Kidney epithelial cell (primary cell): ENCODE measurements at regions not wholly inside any gene's neighbourhood (a gene's known extent, or its start where the extent isn't known, plus 50 kb on each side); places are given as distances from the start of the nearest gene placed in this dataset.

Source experiments
- DNase-seq: peaks from one replicate; pipeline ENCODE4 v3.0.0-alpha.2; 2010; ENCODE audit warnings: low read depth
- H3K27me3 ChIP-seq: 2 replicates; pipeline ENCODE4 v1.6.0; 2011; ENCODE audit warnings: low read length; ENCODE audit not compliant: control insufficient read depth, insufficient read depth
- H3K36me3 ChIP-seq: 2 replicates; pipeline ENCODE4 v1.5.1; 2011; ENCODE audit warnings: low read length; ENCODE audit not compliant: control insufficient read depth, insufficient read depth
- H3K4me3 ChIP-seq: 2 replicates; pipeline ENCODE4 v1.5.1; 2011; ENCODE audit warnings: low read depth, mild to moderate bottlenecking, control low read depth, low read length
- TF ChIP-seq, protein P1 (sequence below): IDR thresholded peaks from 2 replicates; pipeline ENCODE4 v1.5.1; 2011; ENCODE audit warnings: mild to moderate bottlenecking, moderate library complexity, low read length, control low read depth, inconsistent platforms; ENCODE audit not compliant: insufficient read depth, poor library complexity, severe bottlenecking

DNA sequence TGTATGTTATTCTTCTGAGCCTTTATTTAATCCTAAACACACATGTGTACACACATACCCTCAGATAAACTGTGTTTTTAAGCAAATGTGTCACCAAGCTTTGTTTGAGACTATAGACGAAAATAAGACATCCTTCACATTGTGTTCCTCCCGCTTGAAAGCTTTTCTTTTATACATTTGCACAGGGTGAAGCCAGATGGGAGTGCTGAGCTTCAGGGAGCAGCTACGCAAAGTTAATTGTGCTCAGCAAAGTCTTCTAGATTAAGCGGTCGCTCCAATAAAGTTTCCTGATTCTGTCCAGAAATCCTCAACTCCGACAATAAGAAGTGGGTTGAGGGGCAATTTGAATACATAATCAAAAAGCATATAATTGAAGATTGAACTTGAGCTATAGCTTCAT, 117.2 kb upstream of the ARGLU1 start:
- H3K27me3 ChIP-seq = no peaks in the 10 kb centered on the region
- no peaks in the 10 kb centered on the region for H3K36me3 ChIP-seq
- no peak overlapping the region for H3K4me3 ChIP-seq
- TF ChIP-seq, protein P1, sequence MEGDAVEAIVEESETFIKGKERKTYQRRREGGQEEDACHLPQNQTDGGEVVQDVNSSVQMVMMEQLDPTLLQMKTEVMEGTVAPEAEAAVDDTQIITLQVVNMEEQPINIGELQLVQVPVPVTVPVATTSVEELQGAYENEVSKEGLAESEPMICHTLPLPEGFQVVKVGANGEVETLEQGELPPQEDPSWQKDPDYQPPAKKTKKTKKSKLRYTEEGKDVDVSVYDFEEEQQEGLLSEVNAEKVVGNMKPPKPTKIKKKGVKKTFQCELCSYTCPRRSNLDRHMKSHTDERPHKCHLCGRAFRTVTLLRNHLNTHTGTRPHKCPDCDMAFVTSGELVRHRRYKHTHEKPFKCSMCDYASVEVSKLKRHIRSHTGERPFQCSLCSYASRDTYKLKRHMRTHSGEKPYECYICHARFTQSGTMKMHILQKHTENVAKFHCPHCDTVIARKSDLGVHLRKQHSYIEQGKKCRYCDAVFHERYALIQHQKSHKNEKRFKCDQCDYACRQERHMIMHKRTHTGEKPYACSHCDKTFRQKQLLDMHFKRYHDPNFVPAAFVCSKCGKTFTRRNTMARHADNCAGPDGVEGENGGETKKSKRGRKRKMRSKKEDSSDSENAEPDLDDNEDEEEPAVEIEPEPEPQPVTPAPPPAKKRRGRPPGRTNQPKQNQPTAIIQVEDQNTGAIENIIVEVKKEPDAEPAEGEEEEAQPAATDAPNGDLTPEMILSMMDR = no peak
- no peak for DNase-seq

DNA sequence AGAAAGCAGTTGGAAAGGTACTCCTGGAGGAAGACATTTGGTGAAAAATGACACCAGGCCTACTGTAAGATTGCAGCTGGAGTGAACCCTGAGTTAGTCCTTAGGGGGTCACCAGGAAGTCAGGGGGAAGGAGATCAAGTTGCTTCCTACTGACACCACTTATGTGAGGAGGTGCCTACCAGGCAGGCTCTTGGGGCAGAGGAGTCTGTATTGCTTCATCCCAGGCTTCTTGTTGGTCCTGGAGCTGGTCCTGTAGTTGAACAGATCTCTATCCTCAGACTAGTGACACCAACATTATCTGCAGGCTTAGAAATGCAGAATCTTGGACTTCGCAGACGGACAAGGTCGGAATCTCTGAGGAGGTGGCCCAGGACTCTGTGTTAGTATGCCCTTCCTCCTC, 116.0 kb upstream of the ARGLU1 start:
- TF ChIP-seq, protein P1 = no peak
- no peaks in the 10 kb centered on the region for H3K36me3 ChIP-seq
- no peak for DNase-seq
- no peaks in the 10 kb centered on the region for H3K27me3 ChIP-seq
- H3K4me3 ChIP-seq = no peak overlapping the region

DNA sequence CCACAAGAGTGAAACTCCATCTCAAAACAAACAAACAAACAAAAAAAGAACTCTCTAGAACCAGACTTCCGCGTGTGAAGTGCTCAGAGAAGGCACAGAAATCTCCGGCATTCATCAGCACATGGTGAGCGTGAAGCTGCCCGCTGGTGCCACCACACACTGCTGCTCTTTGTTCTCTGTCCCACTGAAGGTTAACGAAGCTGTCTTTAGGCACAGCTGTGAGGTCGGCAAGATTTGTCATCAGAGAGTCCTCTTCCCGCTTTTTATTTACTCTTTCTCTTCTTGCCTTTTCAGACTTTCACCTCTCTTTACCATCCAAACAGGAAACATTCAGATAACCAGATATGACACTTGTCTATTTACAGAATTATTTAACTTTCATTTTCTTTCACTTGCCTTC, 115.2 kb upstream of the ARGLU1 start:
- TF ChIP-seq, protein P1 = no peak
- no peaks in the 10 kb centered on the region for H3K27me3 ChIP-seq
- DNase-seq = no peak
- H3K36me3 ChIP-seq = no peaks in the 10 kb centered on the region
- no peak overlapping the region for H3K4me3 ChIP-seq

DNA sequence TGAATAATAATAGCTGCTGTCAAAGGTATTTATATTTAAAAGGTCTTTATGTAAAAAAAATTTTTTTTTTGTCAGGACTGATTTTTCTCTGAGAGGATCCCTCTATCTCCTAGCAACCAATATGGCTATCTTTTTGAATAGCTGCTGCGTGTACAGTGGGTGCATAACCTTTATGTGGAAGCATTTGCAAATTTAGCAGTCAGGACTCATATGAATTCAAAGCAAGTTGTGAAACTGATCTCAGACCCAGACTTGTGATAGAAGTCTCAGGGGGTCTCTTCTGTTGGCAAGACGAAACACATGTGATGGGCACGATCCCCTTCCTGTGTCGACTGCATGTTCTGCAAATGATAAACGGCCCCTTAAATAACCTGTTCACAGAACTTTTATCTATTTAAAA, 114.1 kb upstream of the ARGLU1 start:
- DNase-seq = no peak
- TF ChIP-seq, protein P1 = no peak
- no peaks in the 10 kb centered on the region for H3K27me3 ChIP-seq
- H3K36me3 ChIP-seq = no peaks in the 10 kb centered on the region
- H3K4me3 ChIP-seq = no peak overlapping the region

DNA sequence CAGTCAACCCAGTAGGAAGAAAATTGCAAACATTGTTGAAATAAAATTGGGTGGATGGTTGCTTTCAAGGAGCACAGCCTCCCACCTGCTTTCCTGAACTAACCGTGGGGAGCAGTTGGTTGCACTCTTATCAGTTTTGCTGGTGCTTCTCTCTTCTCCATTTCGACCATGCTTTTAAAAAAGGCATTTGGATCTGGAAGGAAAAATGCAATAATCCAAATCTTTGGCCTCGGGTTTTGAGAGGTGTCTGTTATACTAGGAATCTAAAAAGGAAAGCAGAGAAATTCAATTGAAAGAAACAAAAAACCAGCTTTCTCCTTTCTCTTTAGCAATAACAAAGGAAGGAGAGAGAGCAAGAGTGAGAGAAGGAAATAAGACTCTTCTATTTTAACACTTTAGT, 113.6 kb upstream of the ARGLU1 start:
- H3K36me3 ChIP-seq = no peaks in the 10 kb centered on the region
- no peak overlapping the region for H3K4me3 ChIP-seq
- TF ChIP-seq, protein P1 = no peak
- DNase-seq = no peak
- H3K27me3 ChIP-seq = no peaks in the 10 kb centered on the region

DNA sequence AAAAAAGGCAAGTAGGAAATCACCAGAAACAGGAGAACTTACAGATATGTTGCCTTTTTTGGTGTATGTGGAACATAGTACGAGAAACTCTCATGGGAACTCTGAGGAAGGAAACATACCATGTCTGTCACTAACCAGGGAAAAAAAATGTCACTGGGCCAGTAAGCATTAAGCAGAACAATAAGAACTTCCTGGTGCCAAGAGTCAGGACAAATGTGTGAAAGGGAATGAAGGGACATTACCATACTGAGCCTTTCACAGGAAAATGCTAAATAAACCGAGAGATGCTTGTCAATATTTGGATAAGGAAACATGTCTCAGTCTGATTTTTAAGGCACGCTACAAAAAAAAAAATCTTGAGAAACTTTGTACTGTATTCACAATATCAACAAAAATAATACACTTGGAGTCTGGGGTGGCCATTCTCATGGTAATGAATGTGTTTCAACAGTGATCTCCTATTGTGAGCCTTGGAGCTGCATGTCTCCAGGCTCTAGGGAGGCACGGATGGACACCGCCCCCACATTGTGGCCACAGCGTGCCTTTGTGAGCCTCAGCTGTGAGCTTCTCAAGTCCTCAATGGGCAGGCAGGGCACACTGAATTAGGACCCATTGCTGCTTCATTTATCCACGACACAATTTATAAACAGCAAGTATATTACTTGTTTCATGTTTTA, 113.0 kb upstream of the ARGLU1 start:
- Histone ChIP-seq H3K36me3 (no peaks in the 10 kb centered on the region), H3K27me3 (no peaks in the 10 kb centered on the region), H3K4me3 (no peak overlapping the region)
- DNase-seq = no peak
- TF ChIP-seq, protein P1 = no peak
